DMS114 treated with DMSO at 0.1 percent for 48 hours (cell line): ENCODE measurements at regions not wholly inside any gene's neighbourhood (a gene's known extent, or its start where the extent isn't known, plus 50 kb on each side); places are given as distances from the start of the nearest gene placed in this dataset.
"Not testable (repeated sequence)": the region's sequence is repeated elsewhere in the genome, so short reads cannot be mapped to it uniquely, and the experiment has no call there.

ENCODE experiments used
- DNase-seq: peaks from one replicate; lab custom pipeline; 2025; ENCODE audit not compliant: unreplicated experiment; lab: John Stamatoyannopoulos, UW

DNA sequence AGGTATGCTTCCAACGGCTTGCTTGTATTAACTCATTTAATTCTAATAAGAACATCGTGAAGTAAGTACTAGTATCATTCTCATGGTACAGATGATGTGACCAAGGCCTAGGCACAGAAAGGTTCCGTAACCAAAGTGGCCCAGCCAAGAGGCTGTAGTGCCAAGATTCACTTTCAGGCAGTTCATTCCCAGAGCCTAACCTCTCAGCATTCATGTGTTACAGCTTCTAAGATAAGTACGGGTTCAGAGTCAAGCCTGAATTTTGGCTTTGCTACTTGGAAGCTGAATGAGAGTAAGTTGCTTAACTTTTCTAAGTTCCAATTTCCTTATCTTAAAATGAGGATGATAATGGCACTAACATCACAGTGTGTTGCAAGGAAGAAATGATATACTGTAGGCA lies 379.9 kb downstream of the AEBP2 start:
- no peak for DNase-seq

DNA sequence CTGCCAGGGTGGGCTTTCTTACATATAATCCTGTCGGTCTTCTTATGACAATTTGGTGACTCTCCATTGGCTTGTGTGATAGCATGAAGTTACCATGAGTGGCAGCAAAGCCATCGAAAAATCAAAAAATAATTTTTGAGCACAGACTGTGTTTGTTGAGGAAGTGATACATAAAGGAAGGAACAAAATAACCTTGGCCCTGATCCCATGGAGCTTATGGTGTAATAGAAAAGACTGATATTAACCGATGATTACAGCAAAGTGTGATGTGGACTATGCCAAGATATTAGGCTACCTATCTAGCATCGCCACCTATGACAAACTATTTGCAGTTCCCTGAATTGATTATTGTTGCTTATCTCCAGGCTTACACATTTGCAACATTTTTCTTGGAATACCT lies 383.2 kb downstream of the AEBP2 start:
- DNase-seq, result no peak

DNA sequence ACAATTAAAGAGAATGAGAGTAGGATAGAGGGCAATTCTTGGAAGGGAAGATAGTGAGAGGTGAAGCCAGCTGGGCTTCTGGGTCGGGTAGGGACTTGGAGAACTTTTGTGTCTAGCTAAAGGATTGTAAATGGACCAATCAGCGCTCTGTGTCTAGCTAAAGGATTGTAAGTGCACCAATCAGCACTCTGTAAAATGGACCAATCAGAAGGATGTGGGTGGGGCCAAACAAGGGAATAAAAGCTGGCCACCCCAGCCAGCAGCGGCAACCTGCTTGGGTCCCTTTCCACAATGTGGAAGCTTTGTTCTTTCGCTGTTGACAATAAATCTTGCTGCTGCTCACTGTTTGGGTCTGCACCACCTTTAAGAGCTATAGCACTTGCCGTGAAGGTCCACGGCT lies 384.0 kb downstream of the AEBP2 start:
- not testable (repeated sequence) for DNase-seq

DNA sequence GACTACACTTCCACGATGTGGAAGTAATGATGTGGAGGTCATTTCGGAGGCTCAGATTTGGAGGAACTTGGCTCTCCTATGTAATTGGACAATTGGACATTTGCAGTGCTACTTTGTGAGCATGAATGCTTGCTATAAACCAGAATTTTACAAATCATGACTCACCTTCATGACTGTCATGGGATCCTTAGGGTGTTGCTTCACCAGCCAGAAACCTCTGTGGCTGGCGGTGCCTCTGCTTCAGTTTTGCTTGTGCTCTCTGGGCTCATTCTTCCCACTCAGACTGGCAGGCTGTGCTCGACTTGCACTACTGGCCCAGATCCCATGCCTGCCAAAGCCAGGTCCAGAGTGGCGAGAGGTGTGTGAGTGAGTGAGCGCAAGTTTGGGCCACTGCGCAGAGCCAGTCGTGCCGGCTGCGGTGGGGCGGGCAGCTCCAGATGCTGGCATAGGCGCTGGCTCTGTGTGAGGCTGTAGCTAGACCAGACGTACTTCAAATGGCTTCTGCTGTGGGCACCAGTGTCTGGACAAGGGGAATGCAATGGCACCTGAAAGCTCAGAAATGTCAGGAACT lies 387.8 kb downstream of the AEBP2 start:
- no peak for DNase-seq

DNA sequence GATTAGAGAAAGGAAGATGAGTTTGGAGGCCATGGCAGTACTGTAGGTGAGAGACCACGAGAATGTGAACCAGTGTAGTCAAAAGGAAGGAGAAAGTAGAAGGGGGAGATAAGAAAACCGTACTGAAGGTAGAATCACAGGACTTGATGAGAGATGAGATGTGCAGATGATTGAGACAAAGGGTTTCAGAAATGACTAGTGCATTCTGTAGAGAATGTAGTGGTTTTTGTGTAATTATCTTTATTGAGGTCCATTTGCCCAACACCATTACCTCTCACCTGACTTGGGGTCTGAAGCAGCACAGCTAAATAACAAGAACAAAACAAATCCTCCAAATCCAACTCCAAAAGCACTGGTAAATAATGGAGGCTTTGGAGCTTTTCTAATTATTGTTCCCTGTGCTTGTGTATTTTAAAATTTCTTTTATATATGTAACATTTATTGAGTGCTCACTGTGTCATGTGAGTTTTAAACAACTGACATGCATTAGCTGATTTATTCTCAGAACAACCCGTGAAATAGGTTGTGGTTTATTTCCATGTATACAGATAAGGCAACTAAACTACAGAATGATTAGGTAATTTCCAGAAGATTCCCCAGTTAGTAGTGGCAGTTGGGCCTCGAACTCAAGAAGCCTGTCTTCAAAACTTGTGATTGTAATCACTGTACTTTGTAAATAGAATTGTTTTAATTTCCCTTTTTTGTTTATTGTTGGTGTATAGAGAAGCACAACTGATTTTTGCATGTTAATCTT lies 390.0 kb downstream of the AEBP2 start:
- DNase-seq, result no peak

DNA sequence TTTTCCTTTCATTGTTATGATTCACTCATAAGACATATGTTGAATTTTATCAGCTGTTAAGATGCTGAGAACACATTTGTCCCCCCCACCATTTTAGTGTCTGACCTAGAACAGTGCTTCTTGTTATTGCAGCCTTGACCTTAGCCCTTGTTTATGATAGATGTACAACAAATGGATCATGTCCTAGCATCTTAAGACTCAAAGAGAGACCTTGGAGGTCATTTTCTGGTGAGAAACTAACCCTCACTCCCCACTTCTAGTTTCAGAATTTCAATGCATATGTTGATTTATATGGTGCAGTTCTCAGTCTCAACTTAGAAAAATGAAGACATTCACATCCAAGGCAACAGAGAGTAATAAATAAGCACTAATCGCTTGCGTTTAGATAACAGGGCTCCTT lies 391.2 kb downstream of the AEBP2 start:
- no peak for DNase-seq

DNA sequence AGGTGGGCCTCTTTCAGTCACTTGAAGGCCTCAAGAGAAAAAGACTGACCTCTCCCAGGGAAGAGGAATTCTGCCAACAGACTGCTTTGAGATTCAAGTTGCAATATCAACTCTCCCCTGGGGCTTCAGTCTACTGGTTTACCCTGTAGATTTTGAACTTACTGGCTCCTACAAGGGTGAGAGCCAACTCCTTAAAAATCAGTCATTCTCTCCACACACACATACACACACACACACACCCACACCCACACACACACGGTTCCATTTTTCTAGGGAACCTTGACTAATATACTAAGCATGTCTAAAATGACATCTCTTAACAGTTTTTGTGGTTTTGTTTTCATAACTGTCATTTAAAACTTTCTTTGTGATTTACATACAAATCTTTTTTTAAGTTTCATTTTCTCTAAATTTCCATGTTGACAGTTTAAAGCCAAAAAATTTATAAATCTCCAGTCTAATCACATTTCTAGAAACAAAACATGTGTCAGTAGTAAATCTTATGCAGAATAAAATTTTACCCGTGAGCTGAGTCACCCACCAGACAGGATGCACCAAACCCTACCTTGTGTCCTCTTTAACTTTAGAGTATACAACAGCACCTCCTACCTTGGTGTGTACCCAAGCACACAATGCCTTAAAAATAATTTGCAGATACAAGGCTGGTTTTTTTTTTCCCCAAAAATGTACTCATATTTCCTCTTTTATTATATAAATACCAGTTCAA lies 394.6 kb downstream of the AEBP2 start:
- no peak for DNase-seq

DNA sequence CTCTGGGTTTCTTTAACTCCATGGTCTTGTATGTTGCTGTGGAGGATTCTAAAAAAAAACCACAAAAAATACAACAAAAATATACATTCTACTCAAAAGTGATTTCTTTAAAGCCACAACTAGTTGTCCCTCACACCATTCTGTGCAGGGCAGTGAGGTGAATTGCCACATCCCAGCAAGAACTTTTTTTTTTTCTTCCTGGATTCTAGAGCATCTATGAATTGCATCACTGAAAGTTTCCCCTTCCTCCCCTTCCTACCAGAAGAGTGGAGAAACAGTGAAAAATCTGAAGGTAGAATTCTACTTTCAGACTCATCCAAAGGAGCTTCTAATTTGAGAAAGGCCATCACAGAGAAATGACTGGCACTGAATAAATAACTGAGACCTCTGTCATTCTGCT lies 395.3 kb downstream of the AEBP2 start:
- DNase-seq, result no peak

DNA sequence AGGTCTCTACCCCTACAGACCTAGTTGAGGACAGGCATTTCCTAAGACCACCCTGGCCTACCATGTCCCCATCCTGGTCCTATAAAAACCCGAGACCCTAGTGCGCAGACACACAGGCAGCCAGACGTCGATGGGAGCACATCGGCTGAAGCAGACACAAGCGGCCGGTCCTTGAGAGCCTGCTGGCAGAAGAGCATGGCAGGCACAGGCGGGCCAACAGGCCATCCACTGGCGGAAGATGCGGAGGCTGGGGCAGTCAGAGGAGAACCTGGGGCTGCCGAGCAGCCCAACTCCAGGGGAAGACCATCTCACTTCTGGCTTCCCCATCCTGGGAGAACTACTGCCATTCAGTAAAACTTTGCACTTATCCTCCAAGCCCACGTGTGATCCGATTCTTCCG lies 396.8 kb downstream of the AEBP2 start:
- no peak for DNase-seq

DNA sequence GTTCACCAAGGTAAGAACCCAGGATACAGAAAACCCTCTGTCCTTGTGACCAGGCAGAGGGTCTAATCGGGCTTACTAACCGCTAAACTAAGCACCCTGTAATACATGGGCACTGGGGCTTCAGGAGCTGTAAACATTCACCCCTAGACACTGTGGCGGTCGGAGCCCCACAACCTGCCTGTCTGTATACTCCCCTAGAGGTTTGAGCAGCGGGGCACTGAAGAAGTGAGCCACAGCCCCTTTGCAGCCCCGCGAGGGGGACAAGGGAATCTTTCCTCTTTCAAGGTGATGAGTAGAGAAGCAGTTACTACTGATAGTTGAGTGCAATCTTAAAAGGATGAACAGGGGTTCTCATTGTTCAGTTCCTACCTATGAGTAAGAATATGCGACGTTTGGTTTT lies 397.2 kb downstream of the AEBP2 start:
- DNase-seq, result no peak

DNA sequence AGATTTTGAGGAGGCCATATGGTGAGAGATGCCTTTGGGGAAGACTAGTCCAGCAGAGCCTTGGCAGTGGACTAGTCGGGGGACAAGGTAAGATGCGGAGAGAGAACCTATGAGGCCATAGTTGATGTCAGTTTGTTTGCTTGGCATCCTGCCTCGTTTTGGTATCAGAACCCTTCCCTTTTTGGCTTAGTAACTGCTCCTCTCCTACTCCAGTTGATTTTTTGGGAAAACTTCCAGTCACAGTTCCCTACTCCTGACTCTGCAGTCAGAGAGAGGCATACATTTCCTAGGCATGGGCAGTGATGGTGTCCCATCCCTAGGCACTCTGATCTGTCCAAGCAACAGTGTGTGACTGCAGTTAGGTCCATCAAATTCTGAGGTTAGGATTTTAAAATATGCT lies 398.3 kb downstream of the AEBP2 start:
- no peak for DNase-seq

DNA sequence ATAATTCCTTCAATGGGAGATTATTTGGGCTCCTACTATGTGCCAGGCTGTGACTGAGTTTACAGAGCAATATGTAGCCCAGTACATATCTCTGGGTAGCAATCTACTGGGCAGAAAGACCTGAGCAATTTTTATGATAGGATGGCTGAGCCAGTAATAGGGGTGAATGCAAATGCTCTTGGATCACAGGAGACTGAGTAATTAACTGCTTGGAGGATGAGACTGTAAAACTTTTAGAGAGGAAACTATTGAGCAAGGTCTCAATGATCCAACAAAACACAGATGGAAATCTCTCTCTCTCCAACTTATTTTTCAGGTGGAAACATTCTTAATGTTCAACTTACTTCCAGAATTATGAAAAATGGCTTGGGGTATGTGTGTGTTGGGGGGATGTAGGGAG lies 402.2 kb downstream of the AEBP2 start:
- no peak for DNase-seq

DNA sequence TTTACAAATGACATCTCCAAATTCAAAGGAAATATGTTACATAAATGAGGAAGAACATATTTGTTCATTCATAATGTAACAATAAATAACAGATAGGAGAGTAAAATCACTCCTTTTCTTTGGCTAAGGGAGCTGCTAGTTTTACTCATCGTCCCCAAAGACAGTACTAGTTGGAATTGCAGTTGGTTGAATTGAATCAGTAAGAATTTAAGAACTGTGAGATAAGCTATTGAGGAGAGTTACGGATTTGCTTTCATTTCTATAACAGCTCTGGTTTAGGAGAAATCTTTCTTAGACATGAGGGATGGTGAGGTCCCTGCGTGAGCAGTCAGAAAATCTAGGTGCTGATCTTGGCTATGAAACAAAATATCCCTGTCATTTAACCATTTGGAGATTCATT lies 402.8 kb downstream of the AEBP2 start:
- DNase-seq, result no peak

DNA sequence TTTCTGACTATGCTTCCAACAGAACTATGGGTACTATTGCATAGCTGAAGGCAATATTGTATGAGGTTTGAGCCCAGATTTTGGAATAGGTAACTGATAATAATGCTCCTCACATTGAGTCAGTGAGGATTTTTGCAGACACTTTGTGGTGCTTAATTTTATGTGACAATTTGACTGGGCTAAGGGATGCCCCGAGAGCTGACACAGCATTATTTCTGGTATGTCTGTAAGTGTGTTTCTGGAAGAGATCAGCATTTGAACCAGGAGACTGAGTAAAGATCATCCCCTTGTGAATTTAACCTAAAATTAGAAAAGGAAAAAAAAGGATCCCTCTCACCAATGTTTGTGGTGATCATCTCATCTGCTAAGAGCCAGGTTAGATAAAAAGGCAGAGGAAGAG lies 404.9 kb downstream of the AEBP2 start:
- no peak for DNase-seq

DNA sequence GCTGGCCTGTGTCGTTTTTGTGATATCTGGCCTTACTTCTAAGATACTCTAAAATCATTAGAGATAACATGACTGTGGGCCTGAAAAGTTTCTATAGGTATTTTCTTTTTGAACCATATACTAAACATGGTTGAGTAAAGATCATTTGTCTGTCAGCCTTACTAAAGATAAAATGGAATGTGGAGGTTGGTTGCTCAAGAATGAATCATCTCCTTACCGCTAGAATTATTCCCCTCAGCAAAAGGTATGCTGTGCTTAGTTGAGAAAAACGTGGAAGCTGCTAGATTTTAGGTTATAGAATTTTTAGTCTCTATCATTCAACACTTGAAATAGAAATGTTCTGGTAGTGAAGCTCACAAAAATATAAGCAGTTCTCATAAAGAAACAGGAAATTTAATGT lies 407.3 kb downstream of the AEBP2 start:
- no peak for DNase-seq

DNA sequence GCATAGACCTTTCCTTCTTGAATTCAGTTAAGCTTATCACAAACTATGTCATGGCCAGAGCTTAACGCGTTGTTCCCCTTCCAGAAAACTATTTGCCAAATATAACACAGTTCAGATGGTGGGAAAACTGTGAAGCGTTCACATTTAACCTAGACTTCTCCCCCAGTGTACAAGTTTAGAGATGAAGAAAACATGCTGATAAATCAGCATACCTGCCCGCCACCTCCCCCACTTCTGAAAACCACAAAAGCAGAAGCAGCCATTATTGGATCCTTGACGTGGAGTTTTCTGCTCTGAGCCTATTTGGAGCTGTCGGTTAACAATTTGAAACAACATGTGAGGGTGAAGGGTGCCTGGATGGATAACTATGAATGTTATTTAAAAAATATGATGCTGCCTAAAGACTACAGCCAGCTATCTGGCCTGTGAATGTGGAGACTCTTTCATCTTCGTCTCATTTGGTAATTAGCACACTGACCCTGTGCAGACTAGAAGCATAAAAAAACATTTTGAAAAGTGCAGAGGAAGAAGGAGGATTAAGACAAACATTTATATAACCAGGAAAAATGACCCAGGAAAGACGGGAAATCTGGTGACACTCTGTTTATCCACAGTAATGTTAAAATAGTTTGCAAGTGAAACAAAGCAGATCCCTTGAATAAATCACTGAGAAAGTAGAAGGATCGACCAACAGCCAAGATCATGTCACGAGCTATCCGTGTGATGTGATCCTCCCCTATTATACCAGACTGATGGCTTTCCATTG lies 408.2 kb downstream of the AEBP2 start:
- DNase-seq, result peak; percentile 80

DNA sequence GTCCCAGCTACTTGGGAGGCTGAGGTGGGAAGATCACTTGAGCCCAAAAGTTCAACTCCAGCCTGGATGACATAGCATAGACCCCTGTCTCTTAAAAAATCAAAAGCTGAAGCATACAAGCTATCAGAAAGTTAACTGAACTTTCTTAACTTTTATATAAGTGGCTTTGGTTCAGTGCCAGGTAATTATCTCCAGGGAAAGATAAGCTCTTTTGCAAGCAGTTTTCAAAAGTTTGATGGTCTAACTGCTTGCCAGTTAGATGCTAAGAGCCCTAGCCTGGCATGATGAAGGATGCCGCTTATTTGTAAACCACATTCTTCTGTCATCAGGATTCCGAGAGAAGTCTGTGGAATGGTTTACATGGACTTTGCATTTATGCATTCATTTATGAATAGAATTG lies 409.1 kb downstream of the AEBP2 start:
- DNase-seq, result no peak

DNA sequence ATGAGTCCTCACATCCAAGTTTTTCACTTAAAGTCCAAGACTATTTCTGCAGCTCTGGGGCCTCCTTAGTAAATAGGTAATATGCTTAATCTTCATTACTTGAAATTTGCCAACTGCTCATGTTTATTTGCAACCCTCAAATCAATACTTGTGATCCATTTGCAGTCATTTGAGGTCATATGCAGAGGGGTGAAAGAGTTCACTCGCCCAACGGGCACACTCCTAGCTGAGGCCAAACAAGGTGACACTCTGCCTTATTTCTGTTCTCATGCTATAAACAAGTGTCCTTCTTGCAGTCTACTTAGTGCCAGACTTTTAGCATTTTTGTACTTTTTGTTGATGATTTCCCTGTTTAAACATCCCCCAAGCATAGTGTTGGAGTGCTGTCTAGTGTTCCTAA lies 409.9 kb downstream of the AEBP2 start:
- no peak for DNase-seq

DNA sequence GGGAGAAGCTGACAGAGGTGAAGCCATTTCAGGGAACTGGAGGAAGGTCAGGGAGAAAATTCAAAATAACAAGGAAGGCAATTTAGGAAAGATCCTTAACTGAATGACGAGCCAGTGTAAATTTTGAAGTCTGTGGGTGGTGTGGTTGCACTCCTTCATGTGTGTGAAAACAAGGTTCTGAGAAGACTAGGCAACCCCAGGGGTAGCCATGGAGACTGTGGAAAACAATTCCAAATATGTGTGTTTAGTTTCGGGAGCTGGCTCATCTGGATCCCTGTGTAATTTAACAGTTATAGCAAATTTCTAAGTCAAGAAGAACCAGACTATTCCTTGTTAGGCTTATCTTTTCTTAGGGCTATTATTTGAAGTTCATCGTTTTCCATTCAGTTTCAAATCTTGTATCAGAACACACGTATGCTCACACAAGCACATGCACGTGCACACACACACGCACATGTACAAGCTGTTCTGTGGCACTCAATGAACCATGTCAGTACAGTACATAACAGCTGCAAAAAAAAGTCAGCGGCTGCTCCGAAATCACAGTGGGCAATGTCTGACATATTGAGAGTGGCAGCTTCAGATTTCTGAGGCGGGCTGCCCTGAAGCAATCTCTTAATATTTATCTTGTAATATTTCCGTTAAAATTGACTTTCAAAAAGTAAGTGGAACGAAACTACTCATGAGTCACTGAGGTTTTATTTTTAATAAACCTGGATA lies 411.2 kb downstream of the AEBP2 start:
- no peak for DNase-seq

DNA sequence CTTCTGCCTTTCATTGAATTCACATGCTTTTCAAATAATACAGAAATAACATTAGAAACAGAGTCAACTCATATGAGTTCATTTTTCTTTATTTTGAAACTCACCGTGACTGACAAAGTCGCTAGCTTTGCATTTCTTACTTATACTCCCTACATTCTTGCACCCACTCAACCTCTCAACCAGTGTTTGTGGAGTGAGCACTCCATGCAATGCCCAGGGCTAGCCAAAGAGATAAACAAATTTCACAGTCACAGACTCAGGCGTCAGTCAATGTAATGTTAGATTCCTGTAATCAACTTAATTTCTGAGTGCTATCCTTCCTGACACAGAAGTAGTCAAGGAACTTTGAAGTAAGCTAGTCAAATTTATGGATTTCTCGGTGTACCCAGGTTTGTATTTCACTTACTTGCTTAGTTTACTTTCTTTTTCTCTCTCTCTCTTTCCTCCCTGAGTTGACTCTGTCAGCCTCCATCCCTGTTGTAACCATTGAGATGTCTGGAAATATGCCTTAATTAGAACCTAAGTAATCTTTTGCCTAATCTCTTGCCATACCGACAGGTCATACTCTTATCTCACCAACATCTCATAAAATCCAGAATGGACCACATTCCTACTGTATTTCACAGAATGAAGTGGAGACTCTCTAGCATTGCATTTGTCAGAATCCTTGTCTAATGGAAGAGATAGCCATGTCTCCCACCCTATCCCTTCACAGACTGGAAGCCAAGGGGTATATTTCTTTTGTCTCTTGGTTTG lies 413.0 kb downstream of the AEBP2 start:
- no peak for DNase-seq
